ENCODE measurements at regions not wholly inside any gene's neighbourhood (a gene's known extent, or its start where the extent isn't known, plus 50 kb on each side); places are given as distances from the start of the nearest gene placed in this dataset.
"Not testable (repeated sequence)": the region's sequence is repeated elsewhere in the genome, so short reads cannot be mapped to it uniquely, and the experiment has no call there.

GRCh38 chr2:16059393-16060016 is 119.2 kb downstream of the MYCN start:
- DNase-seq: no peak

GRCh38 chr2:16058747-16059358 is 118.5 kb downstream of the MYCN start:
- no peak for DNase-seq

- DNase-seq: no peak
These were observed 117.9 kb downstream of the MYCN start for GRCh38 chr2:16058256-16058655.

GRCh38 chr2:16057661-16058060 is 117.3 kb downstream of the MYCN start:
- no peak for DNase-seq

- DNase-seq: no peak
These were observed 115.7 kb downstream of the MYCN start for GRCh38 chr2:16055848-16056580.

- no peak for DNase-seq
These were observed 113.3 kb downstream of the MYCN start for GRCh38 chr2:16053437-16054257.

- DNase-seq: not testable (repeated sequence)
These were observed 112.3 kb downstream of the MYCN start for GRCh38 chr2:16052571-16053052.

- DNase-seq: no peak
These were observed 111.7 kb downstream of the MYCN start for GRCh38 chr2:16051841-16052564.

GRCh38 chr2:16050908-16051489 is 110.6 kb downstream of the MYCN start:
- DNase-seq: peak; percentile 25

- no peak for DNase-seq
These were observed 110.0 kb downstream of the MYCN start for GRCh38 chr2:16050261-16050907.

GRCh38 chr2:16049406-16049805 is 109.1 kb downstream of the MYCN start:
- DNase-seq: no peak

GRCh38 chr2:16048466-16048865 is 108.1 kb downstream of the MYCN start:
- DNase-seq: no peak

GRCh38 chr2:16047701-16048100 is 107.4 kb downstream of the MYCN start:
- DNase-seq: no peak

GRCh38 chr2:16046649-16047048 is 106.3 kb downstream of the MYCN start:
- no peak for DNase-seq

- DNase-seq: no peak
These were observed 105.5 kb downstream of the MYCN start for GRCh38 chr2:16045653-16046352.

GRCh38 chr2:16044946-16045456 is 104.7 kb downstream of the MYCN start:
- DNase-seq: no peak

GRCh38 chr2:16043627-16044026 is 103.3 kb downstream of the MYCN start:
- no peak for DNase-seq

GRCh38 chr2:16043192-16043591 is 102.8 kb downstream of the MYCN start:
- no peak for DNase-seq

GRCh38 chr2:16042201-16042700 is 101.9 kb downstream of the MYCN start:
- no peak for DNase-seq

- no peak for DNase-seq
These were observed 100.1 kb downstream of the MYCN start for GRCh38 chr2:16040271-16041010.

Data from midbrain (tissue), 1 donor.